Gastroesophageal sphincter (tissue), 3 donors: ENCODE measurements at regions not wholly inside any gene's neighbourhood (a gene's known extent, or its start where the extent isn't known, plus 50 kb on each side); places are given as distances from the start of the nearest gene placed in this dataset.

Experiments used
- CTCF ChIP-seq, 4 experiments: fragments of 200-600 bp in 2 of 4; fragments of 450-650 bp in 2 of 4; sonication (generic) in 1 of 4; IDR thresholded peaks; one replicate each; pipeline ENCODE4 v1.5.1; 2017 to 2019; ENCODE audit warnings: antibody characterized with exemption in 4 of 4, mild to moderate bottlenecking in 2 of 4, moderate library complexity in 2 of 4
- EP300 ChIP-seq: sonication (generic); formaldehyde crosslinking; IDR thresholded peaks from one replicate; pipeline ENCODE4 v1.6.1; 2017; ENCODE audit warnings: antibody characterized with exemption, mild to moderate bottlenecking
- POLR2AphosphoS5 ChIP-seq: sonication (generic); formaldehyde crosslinking; IDR thresholded peaks from one replicate; pipeline ENCODE4 v1.6.1; 2017; ENCODE audit warnings: antibody characterized with exemption

- no peak for TF ChIP-seq EP300
- TF ChIP-seq CTCF (IDR thresholded peaks at IDR 0.05): no peak
- TF ChIP-seq POLR2AphosphoS5: no peak
These were observed 557.8 kb upstream of the SALL1 start for GRCh38 chr16:51708861-51709260.
